Keratinocyte (primary cell): ENCODE measurements at regions not wholly inside any gene's neighbourhood (a gene's known extent, or its start where the extent isn't known, plus 50 kb on each side); places are given as distances from the start of the nearest gene placed in this dataset.

ENCODE experiments used
- EZH2 ChIP-seq: IDR thresholded peaks from one replicate; pipeline ENCODE4 v1.6.1; 2012; ENCODE audit warnings: inconsistent platforms, mild to moderate bottlenecking, low read length, moderate library complexity
- TF ChIP-seq, protein P1 (sequence below), 3 experiments: IDR thresholded peaks in 1 of 3; conservative IDR thresholded peaks in 1 of 3; optimal IDR thresholded peaks in 1 of 3; 2 replicates in 2 of 3; 3 replicates in 1 of 3; pipeline versions ENCODE3 to v1.5.1; 2011; ENCODE audit warnings: low read length in 3 of 3, mild to moderate bottlenecking in 3 of 3, moderate library complexity in 2 of 3, control low read depth in 1 of 3, inconsistent platforms in 1 of 3; ENCODE audit not compliant: insufficient read depth in 2 of 3; ENCODE audit errors: extremely low read depth in 1 of 3

DNA sequence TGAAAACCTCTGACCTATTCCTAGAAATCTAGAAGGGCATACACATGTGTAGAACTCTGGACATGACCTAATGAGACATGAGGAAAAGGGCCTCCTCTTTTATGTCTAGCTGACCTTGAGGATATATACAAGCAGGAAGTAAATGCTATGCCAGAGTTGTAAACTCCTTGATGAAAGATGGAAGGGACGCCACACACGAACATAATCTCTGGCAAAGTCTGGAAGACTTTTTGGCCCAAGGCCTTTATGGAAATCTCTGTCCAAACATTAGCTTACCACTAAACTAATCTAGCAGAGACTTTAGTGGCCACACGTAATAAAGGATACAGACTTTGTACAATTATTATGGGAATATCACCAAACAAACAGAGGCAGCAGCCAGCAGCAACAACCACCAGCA, 138.1 kb upstream of the THSD7A start:
- TF ChIP-seq, protein P1, sequence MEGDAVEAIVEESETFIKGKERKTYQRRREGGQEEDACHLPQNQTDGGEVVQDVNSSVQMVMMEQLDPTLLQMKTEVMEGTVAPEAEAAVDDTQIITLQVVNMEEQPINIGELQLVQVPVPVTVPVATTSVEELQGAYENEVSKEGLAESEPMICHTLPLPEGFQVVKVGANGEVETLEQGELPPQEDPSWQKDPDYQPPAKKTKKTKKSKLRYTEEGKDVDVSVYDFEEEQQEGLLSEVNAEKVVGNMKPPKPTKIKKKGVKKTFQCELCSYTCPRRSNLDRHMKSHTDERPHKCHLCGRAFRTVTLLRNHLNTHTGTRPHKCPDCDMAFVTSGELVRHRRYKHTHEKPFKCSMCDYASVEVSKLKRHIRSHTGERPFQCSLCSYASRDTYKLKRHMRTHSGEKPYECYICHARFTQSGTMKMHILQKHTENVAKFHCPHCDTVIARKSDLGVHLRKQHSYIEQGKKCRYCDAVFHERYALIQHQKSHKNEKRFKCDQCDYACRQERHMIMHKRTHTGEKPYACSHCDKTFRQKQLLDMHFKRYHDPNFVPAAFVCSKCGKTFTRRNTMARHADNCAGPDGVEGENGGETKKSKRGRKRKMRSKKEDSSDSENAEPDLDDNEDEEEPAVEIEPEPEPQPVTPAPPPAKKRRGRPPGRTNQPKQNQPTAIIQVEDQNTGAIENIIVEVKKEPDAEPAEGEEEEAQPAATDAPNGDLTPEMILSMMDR (optimal IDR thresholded peaks at IDR 0.05 in 1 of 3, IDR thresholded peaks at IDR 0.05 in 1 of 3, conservative IDR thresholded peaks at IDR 0.05 in 1 of 3; ENCODE audit: extremely low read depth in 1 of 3, insufficient read depth in 2 of 3, low read length in 3 of 3): no peak
- TF ChIP-seq EZH2: no peak
